ENCODE measurements at regions not wholly inside any gene's neighbourhood (a gene's known extent, or its start where the extent isn't known, plus 50 kb on each side); places are given as distances from the start of the nearest gene placed in this dataset.

DNA sequence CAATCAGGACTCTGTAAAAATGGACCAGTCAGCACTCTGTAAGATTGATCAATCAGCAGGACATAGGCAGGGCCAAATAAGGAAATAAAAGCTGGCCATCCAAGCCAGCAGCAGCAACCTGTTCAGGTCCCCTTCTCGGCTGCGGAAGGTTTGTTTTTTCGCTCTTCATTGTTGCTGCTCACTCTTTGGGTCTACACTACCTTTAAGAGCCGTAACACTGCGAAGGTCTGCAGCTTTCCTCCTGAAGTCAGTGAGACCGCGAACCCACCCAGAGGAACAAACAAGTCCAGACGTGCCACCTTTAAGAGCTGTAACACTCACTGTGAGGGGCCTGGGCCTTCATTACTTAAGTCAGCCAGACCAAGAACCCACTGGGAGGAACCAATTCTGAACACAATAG, 223.2 kb upstream of the EXOC2 start:
- no peak for TF ChIP-seq CTCF (IDR thresholded peaks at IDR 0.05; ENCODE audit: insufficient read depth, low read depth, low read length, missing control alignments)
- no peak overlapping the region for H3K4me3 ChIP-seq (ENCODE audit: low read length)
- DNase-seq (ENCODE audit: low read depth): no peak

DNA sequence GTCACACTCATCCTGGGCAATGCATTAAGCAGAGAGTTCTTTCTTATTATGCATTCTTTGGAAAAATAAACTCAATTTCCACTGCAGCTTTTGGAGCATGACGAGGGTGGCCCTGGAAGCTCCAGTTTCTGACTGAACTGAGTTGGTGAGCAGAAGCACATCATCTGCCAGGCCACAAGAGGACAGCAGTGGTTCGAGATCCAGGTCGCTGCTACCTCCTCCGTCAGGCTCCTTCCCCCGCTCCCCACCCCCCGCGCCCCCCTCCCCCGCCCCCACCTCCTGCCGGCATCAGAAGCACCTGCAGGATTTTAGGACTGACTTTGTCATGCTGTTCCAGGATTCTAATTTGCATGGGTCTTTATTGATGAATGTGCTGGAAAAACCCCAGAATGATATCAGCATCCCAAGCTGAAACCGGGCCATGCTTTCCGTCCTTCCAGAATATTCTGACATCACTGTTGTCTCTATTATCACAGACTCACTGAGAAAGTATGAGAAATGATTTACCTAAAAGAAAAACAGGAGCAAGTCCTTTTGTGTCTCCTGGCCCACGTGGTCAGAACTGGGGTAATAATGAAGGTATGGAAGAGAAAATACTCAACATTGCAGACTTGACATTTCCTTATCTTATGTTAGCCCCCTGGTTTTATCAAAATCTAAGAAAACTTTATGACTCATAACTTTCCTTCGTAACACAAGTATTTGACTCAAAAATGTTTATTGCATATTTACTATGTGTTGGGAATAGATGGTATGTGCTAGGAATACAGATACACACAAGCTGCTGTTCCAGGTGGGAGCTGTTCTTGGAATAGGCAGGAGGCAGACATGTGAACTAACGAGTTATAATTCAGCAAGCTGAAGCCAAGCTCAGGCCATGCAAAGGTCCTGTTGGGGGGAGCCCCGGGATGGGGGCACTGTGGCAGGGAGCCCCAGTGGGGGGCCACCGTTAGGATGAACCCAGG, 220.2 kb upstream of the EXOC2 start:
- peak; percentile 60 for DNase-seq (ENCODE audit: low read depth)
- TF ChIP-seq CTCF (IDR thresholded peaks at IDR 0.05; ENCODE audit: insufficient read depth, low read depth, low read length, missing control alignments): peak; percentile 86

GRCh38 chr6:907928-908327, 215.0 kb upstream of the EXOC2 start:
- DNase-seq (ENCODE audit: low read depth): no peak
- TF ChIP-seq CTCF (IDR thresholded peaks at IDR 0.05; ENCODE audit: insufficient read depth, low read depth, low read length, missing control alignments): no peak
- no peak overlapping the region for H3K4me3 ChIP-seq (ENCODE audit: low read length)

More for the DNA sequence above, 220.2 kb upstream of the EXOC2 start:
- no peak overlapping the region for H3K4me3 ChIP-seq (ENCODE audit: low read length)

GRCh38 chr6:906920-907319, 214.0 kb upstream of the EXOC2 start:
- no peak overlapping the region for H3K4me3 ChIP-seq (ENCODE audit: low read length)
- DNase-seq (ENCODE audit: low read depth): no peak
- TF ChIP-seq CTCF (IDR thresholded peaks at IDR 0.05; ENCODE audit: insufficient read depth, low read depth, low read length, missing control alignments): no peak

GRCh38 chr6:905556-905955, 212.6 kb upstream of the EXOC2 start:
- TF ChIP-seq CTCF (IDR thresholded peaks at IDR 0.05; ENCODE audit: insufficient read depth, low read depth, low read length, missing control alignments): no peak
- H3K4me3 ChIP-seq (ENCODE audit: low read length): no peak overlapping the region
- no peak for DNase-seq (ENCODE audit: low read depth)

- H3K4me3 ChIP-seq (ENCODE audit: low read length): no peak overlapping the region
- DNase-seq (ENCODE audit: low read depth): no peak
- no peak for TF ChIP-seq CTCF (IDR thresholded peaks at IDR 0.05; ENCODE audit: insufficient read depth, low read depth, low read length, missing control alignments)
These were observed 212.1 kb upstream of the EXOC2 start for GRCh38 chr6:904994-905393.

DNA sequence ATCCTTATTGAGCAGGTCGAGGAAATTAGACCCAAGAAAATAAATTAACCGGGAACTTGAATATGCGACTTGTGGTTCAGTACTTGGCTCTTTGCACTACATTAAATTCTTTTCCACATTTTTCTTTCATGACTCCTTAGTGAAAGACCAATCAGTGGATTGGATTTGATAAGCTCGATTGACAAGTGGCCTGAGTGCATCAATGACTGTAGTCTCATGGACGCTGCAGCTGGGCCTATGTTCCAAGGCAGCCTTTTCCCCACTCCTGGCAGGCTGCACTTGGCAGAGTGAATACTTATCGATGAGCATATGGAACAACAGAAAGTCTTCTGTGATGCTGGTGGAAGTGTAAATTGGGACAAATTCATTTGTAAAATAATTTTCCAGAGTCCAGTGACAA, 210.8 kb upstream of the EXOC2 start:
- TF ChIP-seq CTCF (IDR thresholded peaks at IDR 0.05; ENCODE audit: insufficient read depth, low read depth, low read length, missing control alignments): no peak
- no peak for DNase-seq (ENCODE audit: low read depth)
- no peak overlapping the region for H3K4me3 ChIP-seq (ENCODE audit: low read length)
